T-helper 17 cell (primary cell): ENCODE measurements at regions not wholly inside any gene's neighbourhood (a gene's known extent, or its start where the extent isn't known, plus 50 kb on each side); places are given as distances from the start of the nearest gene placed in this dataset.

Source experiments
- ATAC-seq: fragments of 150-1000 bp; cut with Tn5 transposase; 2 replicates; pipeline ENCODE4 v1.10.0; 2021; ENCODE audit warnings: mild to moderate bottlenecking, moderate library complexity
- DNase-seq, 3 donors: peaks; one replicate each; pipeline versions ENCODE4 v3.0.0 to v3.0.0-alpha.2; 2020 to 2021
- H3K9me3 ChIP-seq: one replicate; pipeline ENCODE4 v1.7.0; 2013; ENCODE audit warnings: low read length, mild to moderate bottlenecking; ENCODE audit not compliant: control insufficient read depth, poor library complexity, severe bottlenecking
- H3K27ac Mint-ChIP-seq: one replicate; pipeline ENCODE4 v1.8.0; 2022; ENCODE audit warnings: mild to moderate bottlenecking, moderate library complexity, mixed read lengths
- H3K27me3 Mint-ChIP-seq: one replicate; pipeline ENCODE4 v1.8.0; 2022; ENCODE audit warnings: mixed read lengths
- H3K36me3 Mint-ChIP-seq: one replicate; pipeline ENCODE4 v1.8.0; 2022; ENCODE audit warnings: low read depth, mixed read lengths
- H3K4me1 Mint-ChIP-seq: one replicate; pipeline ENCODE4 v1.8.0; 2022; ENCODE audit warnings: mild to moderate bottlenecking, mixed read lengths
- H3K4me3 Mint-ChIP-seq: one replicate; pipeline ENCODE4 v1.8.0; 2022; ENCODE audit warnings: mild to moderate bottlenecking, moderate library complexity, mixed read lengths

- peaks cover 13% of the 10 kb centered on the region for H3K27me3 Mint-ChIP-seq
- no peak overlapping the region for H3K4me3 Mint-ChIP-seq
- H3K27ac Mint-ChIP-seq: no peak overlapping the region
- no peaks in the 10 kb centered on the region for H3K9me3 ChIP-seq
- no peaks in the 10 kb centered on the region for H3K4me1 Mint-ChIP-seq
- no peaks in the 10 kb centered on the region for H3K36me3 Mint-ChIP-seq
- ATAC-seq (no peak), DNase-seq (no peak)
These were observed 190.1 kb downstream of the OMA1 start for GRCh38 chr1:58356402-58356801.

- Mint-ChIP-seq H3K27ac (no peak overlapping the region), H3K27me3 (peaks cover 13% of the 10 kb centered on the region), H3K36me3 (no peaks in the 10 kb centered on the region), H3K4me1 (no peaks in the 10 kb centered on the region), H3K4me3 (no peak overlapping the region)
- H3K9me3 ChIP-seq: no peaks in the 10 kb centered on the region
- no peak for ATAC-seq
- DNase-seq: no peak
These were observed 193.4 kb downstream of the OMA1 start for GRCh38 chr1:58353168-58353567.

- no peaks in the 10 kb centered on the region for H3K4me1 Mint-ChIP-seq
- ATAC-seq (no peak), DNase-seq (no peak)
- H3K27me3 Mint-ChIP-seq: peaks cover 8% of the 10 kb centered on the region
- H3K4me3 Mint-ChIP-seq: no peak overlapping the region
- H3K36me3 Mint-ChIP-seq: no peaks in the 10 kb centered on the region
- H3K27ac Mint-ChIP-seq: no peak overlapping the region
- H3K9me3 ChIP-seq: no peaks in the 10 kb centered on the region
These were observed 193.9 kb downstream of the OMA1 start for GRCh38 chr1:58352476-58353092.

GRCh38 chr1:58346036-58346355 is 200.5 kb downstream of the OMA1 start:
- Mint-ChIP-seq H3K27ac (no peak overlapping the region), H3K27me3 (no peaks in the 10 kb centered on the region), H3K4me3 (no peak overlapping the region), H3K36me3 (no peaks in the 10 kb centered on the region), H3K4me1 (no peaks in the 10 kb centered on the region)
- ATAC-seq: no peak
- DNase-seq: no peak
- H3K9me3 ChIP-seq: no peaks in the 10 kb centered on the region

- DNase-seq (no peak), ATAC-seq (no peak)
- H3K9me3 ChIP-seq: no peaks in the 10 kb centered on the region
- H3K4me3 Mint-ChIP-seq: no peak overlapping the region
- no peaks in the 10 kb centered on the region for H3K36me3 Mint-ChIP-seq
- H3K27ac Mint-ChIP-seq: no peak overlapping the region
- no peaks in the 10 kb centered on the region for H3K27me3 Mint-ChIP-seq
- H3K4me1 Mint-ChIP-seq: no peaks in the 10 kb centered on the region
These were observed 201.1 kb downstream of the OMA1 start for GRCh38 chr1:58345215-58346035.

- Mint-ChIP-seq H3K27ac (no peak overlapping the region), H3K4me3 (no peak overlapping the region), H3K36me3 (no peaks in the 10 kb centered on the region), H3K27me3 (no peaks in the 10 kb centered on the region), H3K4me1 (no peaks in the 10 kb centered on the region)
- ATAC-seq (no peak), DNase-seq (no peak)
- H3K9me3 ChIP-seq: no peaks in the 10 kb centered on the region
These were observed 206.3 kb downstream of the OMA1 start for GRCh38 chr1:58340185-58340584.

- no peak for ATAC-seq
- Mint-ChIP-seq H3K4me1 (no peaks in the 10 kb centered on the region), H3K36me3 (peaks cover 2% of the 10 kb centered on the region), H3K4me3 (no peak overlapping the region), H3K27ac (no peak overlapping the region), H3K27me3 (no peaks in the 10 kb centered on the region)
- no peaks in the 10 kb centered on the region for H3K9me3 ChIP-seq
- DNase-seq: no peak
These were observed 208.4 kb downstream of the OMA1 start for GRCh38 chr1:58338081-58338480.

GRCh38 chr1:58333511-58333910 is 213.0 kb downstream of the OMA1 start:
- no peak overlapping the region for H3K27ac Mint-ChIP-seq
- no peaks in the 10 kb centered on the region for H3K27me3 Mint-ChIP-seq
- no peak for ATAC-seq
- H3K4me3 Mint-ChIP-seq: no peak overlapping the region
- no peak for DNase-seq
- H3K36me3 Mint-ChIP-seq: peaks cover 5% of the 10 kb centered on the region
- no peaks in the 10 kb centered on the region for H3K4me1 Mint-ChIP-seq
- H3K9me3 ChIP-seq: no peaks in the 10 kb centered on the region

- Mint-ChIP-seq H3K36me3 (peaks cover 7% of the 10 kb centered on the region), H3K27ac (no peak overlapping the region), H3K4me1 (no peaks in the 10 kb centered on the region), H3K4me3 (no peak overlapping the region), H3K27me3 (no peaks in the 10 kb centered on the region)
- DNase-seq: no peak
- no peaks in the 10 kb centered on the region for H3K9me3 ChIP-seq
- ATAC-seq: no peak
These were observed 215.4 kb downstream of the OMA1 start for GRCh38 chr1:58331156-58331555.

- peaks cover 2% of the 10 kb centered on the region for H3K36me3 Mint-ChIP-seq
- ATAC-seq (no peak), DNase-seq (no peak)
- no peaks in the 10 kb centered on the region for H3K27me3 Mint-ChIP-seq
- H3K27ac Mint-ChIP-seq: peak overlapping the region; percentile 11
- H3K9me3 ChIP-seq: no peaks in the 10 kb centered on the region
- no peaks in the 10 kb centered on the region for H3K4me1 Mint-ChIP-seq
- no peak overlapping the region for H3K4me3 Mint-ChIP-seq
These were observed 220.7 kb downstream of the OMA1 start for GRCh38 chr1:58325866-58326265.

GRCh38 chr1:58324558-58324957 is 222.0 kb downstream of the OMA1 start:
- no peak for ATAC-seq
- Mint-ChIP-seq H3K4me3 (no peak overlapping the region), H3K27me3 (no peaks in the 10 kb centered on the region), H3K4me1 (no peaks in the 10 kb centered on the region), H3K36me3 (peaks cover 2% of the 10 kb centered on the region), H3K27ac (no peak overlapping the region)
- DNase-seq: no peak
- H3K9me3 ChIP-seq: no peaks in the 10 kb centered on the region

- DNase-seq (no peak), ATAC-seq (no peak)
- no peaks in the 10 kb centered on the region for H3K9me3 ChIP-seq
- H3K27me3 Mint-ChIP-seq: peaks cover 12% of the 10 kb centered on the region
- peaks cover 3% of the 10 kb centered on the region for H3K4me1 Mint-ChIP-seq
- H3K36me3 Mint-ChIP-seq: peaks cover 2% of the 10 kb centered on the region
- no peak overlapping the region for H3K27ac Mint-ChIP-seq
- no peak overlapping the region for H3K4me3 Mint-ChIP-seq
These were observed 228.1 kb downstream of the OMA1 start for GRCh38 chr1:58318157-58319005.

GRCh38 chr1:58317694-58318093 is 228.8 kb downstream of the OMA1 start:
- Mint-ChIP-seq H3K27me3 (peaks cover 12% of the 10 kb centered on the region), H3K27ac (no peak overlapping the region), H3K4me1 (peaks cover 3% of the 10 kb centered on the region), H3K4me3 (no peak overlapping the region), H3K36me3 (peaks cover 2% of the 10 kb centered on the region)
- ATAC-seq: no peak
- no peaks in the 10 kb centered on the region for H3K9me3 ChIP-seq
- no peak for DNase-seq
